Myocyte (in vitro differentiated cells): ENCODE measurements at regions not wholly inside any gene's neighbourhood (a gene's known extent, or its start where the extent isn't known, plus 50 kb on each side); places are given as distances from the start of the nearest gene placed in this dataset.

Experiments used
- DNase-seq: peaks from one replicate; pipeline ENCODE4 v3.0.0-alpha.2; 2012; ENCODE audit warnings: low read depth

- no peak for DNase-seq
Observed at GRCh38 chr3:146928421-146929059, 323.4 kb upstream of the PLSCR5 start.

DNA sequence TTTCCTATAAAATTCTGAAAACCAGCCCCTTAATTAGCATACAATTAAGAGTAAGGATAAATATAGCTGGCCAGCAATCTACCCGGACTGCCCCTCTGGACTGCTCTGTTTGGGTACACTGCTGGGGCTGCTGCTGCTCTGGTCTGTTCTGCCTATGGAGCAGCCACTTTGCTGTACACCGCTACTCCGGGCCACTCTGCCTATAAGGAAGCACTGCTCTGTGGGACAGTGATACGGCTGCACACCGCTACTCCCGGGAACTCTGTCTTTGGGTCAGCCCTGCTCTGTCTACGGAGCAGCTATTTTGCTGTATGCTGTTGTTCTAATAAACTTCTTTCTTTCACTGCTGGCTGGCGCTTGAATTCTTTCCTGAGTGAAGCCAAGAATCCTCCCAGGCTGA is 316.5 kb upstream of the PLSCR5 start:
- DNase-seq = no peak

DNA sequence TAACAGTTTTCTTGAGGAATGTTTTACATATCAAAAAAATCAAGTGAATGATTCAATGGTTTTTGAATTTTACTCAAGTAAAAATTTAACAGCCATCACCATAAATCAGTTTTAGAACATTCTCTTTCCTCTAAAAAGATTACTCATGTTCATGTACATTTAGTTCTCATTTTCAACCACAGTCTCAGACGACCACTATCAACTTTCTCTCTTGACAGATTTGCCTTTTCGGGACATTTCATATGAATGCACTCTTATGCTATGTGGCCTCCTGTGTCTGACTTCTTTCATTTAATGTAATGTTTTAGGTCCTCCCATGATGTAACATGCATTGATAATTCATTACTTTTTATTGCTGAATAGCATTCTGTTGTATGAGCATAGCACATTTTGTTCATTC is 309.3 kb upstream of the PLSCR5 start:
- DNase-seq = no peak

- DNase-seq = no peak
Observed at GRCh38 chr3:146912241-146913015, 307.3 kb upstream of the PLSCR5 start.

- DNase-seq = peak; percentile 86
Observed at GRCh38 chr3:146903927-146904326, 298.8 kb upstream of the PLSCR5 start.

- DNase-seq = no peak
Observed at GRCh38 chr3:146899171-146899570, 294.0 kb upstream of the PLSCR5 start.

GRCh38 chr3:146896711-146897110 is 291.6 kb upstream of the PLSCR5 start:
- no peak for DNase-seq

- peak; percentile 18 for DNase-seq
Observed at GRCh38 chr3:146895026-146895749, 290.0 kb upstream of the PLSCR5 start.

- no peak for DNase-seq
Observed at GRCh38 chr3:146894406-146894805, 289.3 kb upstream of the PLSCR5 start.

GRCh38 chr3:146892041-146892440 is 286.9 kb upstream of the PLSCR5 start:
- no peak for DNase-seq

DNA sequence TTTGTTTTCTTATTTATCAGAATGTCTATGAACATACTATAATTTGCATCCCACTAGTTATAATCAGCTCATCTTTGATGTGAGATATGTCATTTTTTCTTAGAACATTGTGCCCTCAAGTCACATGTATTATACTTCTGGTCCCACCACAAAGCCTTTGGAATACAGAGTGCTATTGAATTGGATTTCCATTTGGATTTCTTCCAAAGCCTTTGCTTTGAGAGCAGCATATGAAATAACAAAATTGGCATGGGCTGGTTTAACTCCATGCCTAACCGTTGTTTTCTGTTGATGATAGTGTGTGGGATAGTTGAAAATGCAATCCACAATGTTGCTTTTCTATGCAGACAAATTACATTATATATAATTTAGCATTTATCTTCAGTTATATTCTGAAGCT is 284.5 kb upstream of the PLSCR5 start:
- DNase-seq = peak; percentile 61

GRCh38 chr3:146888176-146888575 is 283.0 kb upstream of the PLSCR5 start:
- DNase-seq = no peak

DNA sequence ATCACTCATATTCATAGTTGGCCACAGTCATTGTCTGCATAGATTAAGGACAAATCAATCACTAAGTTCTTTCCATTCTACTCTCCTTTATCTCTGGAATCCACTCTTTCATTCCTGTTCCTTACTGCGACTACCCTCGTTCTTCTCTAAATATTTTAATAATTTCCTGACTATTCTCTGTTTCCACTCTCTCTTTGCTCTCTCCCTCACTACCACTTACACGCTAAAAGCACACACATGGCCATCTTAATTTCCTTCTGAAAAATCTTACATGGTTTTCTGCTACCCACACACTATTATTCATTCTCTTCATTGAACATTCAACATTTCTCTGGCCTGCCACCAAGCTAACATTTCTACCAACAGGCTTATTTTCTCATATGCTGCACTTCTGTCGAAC is 279.6 kb upstream of the PLSCR5 start:
- DNase-seq = no peak

DNA sequence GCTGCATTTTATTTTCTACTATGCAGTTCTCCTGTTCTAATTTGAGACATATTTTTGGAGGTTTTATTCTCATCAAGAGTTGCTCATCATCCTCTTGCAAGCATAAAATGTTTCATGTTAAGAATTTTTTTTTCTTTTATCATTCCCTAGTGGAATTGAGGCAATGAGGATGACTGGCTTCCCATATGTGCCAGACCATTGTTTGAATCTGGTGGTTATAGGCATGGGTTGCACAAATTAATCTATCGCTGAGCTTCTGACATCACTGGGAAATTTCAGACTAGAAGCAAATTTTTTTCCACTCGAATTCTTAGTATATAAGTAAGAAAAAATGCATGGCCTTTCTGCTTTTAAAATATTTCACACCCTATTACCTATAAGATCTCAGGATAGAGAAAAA is 279.1 kb upstream of the PLSCR5 start:
- DNase-seq = no peak

- no peak for DNase-seq
Observed at GRCh38 chr3:146883288-146883687, 278.1 kb upstream of the PLSCR5 start.

- no peak for DNase-seq
Observed at GRCh38 chr3:146881966-146882760, 277.0 kb upstream of the PLSCR5 start.

DNA sequence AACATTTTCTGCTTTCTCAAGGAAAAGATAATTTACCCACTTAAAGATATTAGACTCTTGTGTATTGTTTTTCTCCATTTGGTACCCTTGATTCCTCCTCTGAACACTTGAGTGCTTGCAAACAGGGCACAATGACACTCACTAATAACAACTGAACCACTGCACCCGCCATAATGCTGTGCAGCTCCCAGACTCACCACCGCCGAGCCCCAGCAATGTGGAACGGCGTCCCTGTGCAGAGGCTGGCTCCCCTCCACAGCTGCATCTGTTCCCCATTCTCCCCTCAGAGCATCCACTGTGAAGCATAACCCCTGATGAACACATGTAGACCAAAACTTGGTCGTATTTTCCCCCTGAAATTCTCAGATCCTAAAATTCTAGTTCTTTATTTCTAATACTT is 276.2 kb upstream of the PLSCR5 start:
- no peak for DNase-seq

GRCh38 chr3:146873748-146874147 is 268.6 kb upstream of the PLSCR5 start:
- no peak for DNase-seq

GRCh38 chr3:146865175-146865755 is 260.1 kb upstream of the PLSCR5 start:
- DNase-seq = peak; percentile 18

DNA sequence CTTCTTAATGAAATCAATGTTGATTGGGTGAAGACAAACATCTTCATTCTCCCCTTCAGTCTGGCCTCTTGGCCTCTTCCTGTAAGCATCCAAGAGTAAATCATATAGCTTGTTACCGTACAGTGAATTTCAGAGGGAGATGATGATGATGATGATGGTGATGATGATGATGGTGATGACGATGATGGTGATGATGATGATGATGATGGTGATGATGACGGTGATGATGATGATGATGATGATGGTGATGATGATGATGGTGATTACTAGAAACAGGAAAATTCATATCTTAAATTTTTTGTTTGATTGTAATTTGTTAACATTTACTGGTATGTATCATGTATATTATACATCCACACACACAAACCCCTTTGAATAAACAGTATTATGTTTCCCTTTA is 256.1 kb upstream of the PLSCR5 start:
- no peak for DNase-seq

GRCh38 chr3:146854523-146854922 is 249.4 kb upstream of the PLSCR5 start:
- DNase-seq = no peak
